HG03442 (cell line): ENCODE measurements at regions not wholly inside any gene's neighbourhood (a gene's known extent, or its start where the extent isn't known, plus 50 kb on each side); places are given as distances from the start of the nearest gene placed in this dataset.
"Not testable (repeated sequence)": the region's sequence is repeated elsewhere in the genome, so short reads cannot be mapped to it uniquely, and the experiment has no call there.

Experiments
- ATAC-seq: cut with Tn5 transposase; IDR thresholded peaks from one replicate; pipeline ENCODE4 v1.9.1; 2021; ENCODE audit warnings: mild to moderate bottlenecking, moderate library complexity; ENCODE audit not compliant: unreplicated experiment

GRCh38 chrX:20718592-20719380 lies 452.1 kb upstream of the RPS6KA3 start:
- no peak for ATAC-seq

- ATAC-seq = no peak
Measured at GRCh38 chrX:20715176-20715575, 448.5 kb upstream of the RPS6KA3 start.

GRCh38 chrX:20712811-20713210 lies 446.1 kb upstream of the RPS6KA3 start:
- no peak for ATAC-seq

- ATAC-seq = no peak
Measured at GRCh38 chrX:20711366-20711765, 444.7 kb upstream of the RPS6KA3 start.

GRCh38 chrX:20693078-20693477 lies 426.4 kb upstream of the RPS6KA3 start:
- no peak for ATAC-seq

GRCh38 chrX:20686256-20686655 lies 419.5 kb upstream of the RPS6KA3 start:
- ATAC-seq = no peak

- ATAC-seq = no peak
Measured at GRCh38 chrX:20685652-20686051, 418.9 kb upstream of the RPS6KA3 start.

- no peak for ATAC-seq
Measured at GRCh38 chrX:20681683-20682082, 415.0 kb upstream of the RPS6KA3 start.

GRCh38 chrX:20680998-20681397 lies 414.3 kb upstream of the RPS6KA3 start:
- no peak for ATAC-seq

- ATAC-seq = no peak
Measured at GRCh38 chrX:20672476-20672875, 405.8 kb upstream of the RPS6KA3 start.

GRCh38 chrX:20671746-20672145 lies 405.0 kb upstream of the RPS6KA3 start:
- not testable (repeated sequence) for ATAC-seq

- no peak for ATAC-seq
Measured at GRCh38 chrX:20670611-20671010, 403.9 kb upstream of the RPS6KA3 start.

- ATAC-seq = no peak
Measured at GRCh38 chrX:20668550-20668949, 401.8 kb upstream of the RPS6KA3 start.

- ATAC-seq = no peak
Measured at GRCh38 chrX:20666331-20666730, 399.6 kb upstream of the RPS6KA3 start.

GRCh38 chrX:20665481-20665880 lies 398.8 kb upstream of the RPS6KA3 start:
- no peak for ATAC-seq

GRCh38 chrX:20664774-20665173 lies 398.1 kb upstream of the RPS6KA3 start:
- no peak for ATAC-seq

GRCh38 chrX:20664131-20664530 lies 397.4 kb upstream of the RPS6KA3 start:
- no peak for ATAC-seq

- ATAC-seq = no peak
Measured at GRCh38 chrX:20663336-20663735, 396.6 kb upstream of the RPS6KA3 start.

- no peak for ATAC-seq
Measured at GRCh38 chrX:20656721-20657120, 390.0 kb upstream of the RPS6KA3 start.

GRCh38 chrX:20654596-20655106 lies 387.9 kb upstream of the RPS6KA3 start:
- ATAC-seq = no peak

- ATAC-seq = no peak
Measured at GRCh38 chrX:20653070-20653469, 386.4 kb upstream of the RPS6KA3 start.

- ATAC-seq = no peak
Measured at GRCh38 chrX:20641954-20642353, 375.2 kb upstream of the RPS6KA3 start.

- ATAC-seq = no peak
Measured at GRCh38 chrX:20639115-20639514, 372.4 kb upstream of the RPS6KA3 start.
